Vagina (tissue), 2 donors: ENCODE measurements at regions not wholly inside any gene's neighbourhood (a gene's known extent, or its start where the extent isn't known, plus 50 kb on each side); places are given as distances from the start of the nearest gene placed in this dataset.

Experiments
- DNase-seq, 2 donors: peaks; one replicate each; pipeline ENCODE4 v3.0.0-alpha.2; 2017; ENCODE audit errors: extremely low spot score in 2 of 2
- H3K27ac ChIP-seq: fragments of 200-600 bp; sonication (generic); one replicate; pipeline ENCODE4 v1.5.1; 2019
- H3K27me3 ChIP-seq: fragments of 200-600 bp; sonication (generic); one replicate; pipeline ENCODE4 v1.5.1; 2019
- H3K36me3 ChIP-seq, 2 donors: fragments of 200-600 bp; sonication (generic); one replicate each; pipeline ENCODE4 v1.5.1; 2017 to 2019
- H3K4me1 ChIP-seq: fragments of 200-600 bp; sonication (generic); one replicate; pipeline ENCODE4 v1.5.1; 2019
- H3K4me3 ChIP-seq, 2 donors: fragments of 200-600 bp; sonication (generic); 1 replicate in 1 of 2; 2 replicates in 1 of 2; pipeline ENCODE4 v1.5.1; 2016 to 2019
- H3K9me3 ChIP-seq: fragments of 200-600 bp; sonication (generic); one replicate; pipeline ENCODE4 v1.5.1; 2019
- CTCF ChIP-seq, 3 experiments: fragments of 450-650 bp in 2 of 3; fragments of 200-600 bp in 1 of 3; sonication (generic) in 1 of 3; IDR thresholded peaks; one replicate each; pipeline ENCODE4 v1.5.1; 2017 to 2019; ENCODE audit warnings: antibody characterized with exemption in 3 of 3, mild to moderate bottlenecking in 2 of 3, moderate library complexity in 2 of 3
- POLR2A ChIP-seq, 2 donors: fragments of 450-650 bp; IDR thresholded peaks; one replicate each; pipeline ENCODE4 v1.6.1; 2017; ENCODE audit warnings: antibody characterized with exemption in 2 of 2, mild to moderate bottlenecking in 2 of 2, moderate library complexity in 2 of 2
- POLR2AphosphoS5 ChIP-seq, 2 donors: sonication (generic); formaldehyde crosslinking; IDR thresholded peaks; one replicate each; pipeline ENCODE4 v1.9.0; 2017; ENCODE audit warnings: antibody characterized with exemption in 2 of 2, mild to moderate bottlenecking in 2 of 2, low read depth in 1 of 2; ENCODE audit not compliant: insufficient read depth in 1 of 2
- intact Hi-C: fragments of 100-400 bp; cut with DNase I; formaldehyde crosslinking; loops from one replicate; pipeline ENCODE4 v1.15.1; 2023

DNA sequence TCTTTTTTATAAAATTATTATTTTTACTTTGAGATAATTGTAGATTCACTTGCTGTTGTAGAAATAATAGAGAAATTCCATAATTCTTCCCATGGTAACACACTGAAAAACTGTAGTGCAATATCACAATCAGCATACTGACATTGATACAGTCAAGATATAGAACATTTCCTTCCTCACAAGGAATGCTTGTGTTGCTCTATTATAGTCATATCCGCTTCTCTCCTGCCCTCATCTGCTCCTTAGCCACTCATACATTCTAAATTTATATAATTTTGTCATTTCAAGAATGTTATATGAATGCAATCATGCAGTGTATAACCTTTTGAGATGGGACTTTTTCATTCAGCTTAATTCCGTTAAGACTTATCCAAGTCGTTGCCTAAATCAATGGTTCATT is 320.2 kb downstream of the BARHL2 start:
- Histone ChIP-seq H3K36me3 (no peaks in the 10 kb centered on the region), H3K4me3 (no peak overlapping the region), H3K4me1 (no peaks in the 10 kb centered on the region), H3K27me3 (no peaks in the 10 kb centered on the region), H3K27ac (no peak overlapping the region), H3K9me3 (no peaks in the 10 kb centered on the region)
- TF ChIP-seq CTCF (IDR thresholded peaks at IDR 0.05) (no peak), POLR2AphosphoS5 (IDR thresholded peaks at IDR 0.05; ENCODE audit: insufficient read depth in 1 of 2, low read depth in 1 of 2) (no peak), POLR2A (IDR thresholded peaks at IDR 0.05) (no peak)
- DNase-seq = no peak
- intact Hi-C loops = no loop called here

- no peaks in the 10 kb centered on the region for H3K4me1 ChIP-seq
- no peak for TF ChIP-seq POLR2AphosphoS5 (IDR thresholded peaks at IDR 0.05; ENCODE audit: insufficient read depth in 1 of 2, low read depth in 1 of 2)
- TF ChIP-seq CTCF (IDR thresholded peaks at IDR 0.05) = no peak
- no peak for TF ChIP-seq POLR2A (IDR thresholded peaks at IDR 0.05)
Measured at GRCh38 chr1:90394247-90394646, 322.9 kb downstream of the BARHL2 start.

GRCh38 chr1:90393025-90393424 is 324.1 kb downstream of the BARHL2 start:
- intact Hi-C loops = no loop called here
- H3K4me3 ChIP-seq = no peak overlapping the region
- H3K4me1 ChIP-seq = no peaks in the 10 kb centered on the region
- no peaks in the 10 kb centered on the region for H3K9me3 ChIP-seq
- no peak overlapping the region for H3K27ac ChIP-seq
- no peaks in the 10 kb centered on the region for H3K27me3 ChIP-seq
- DNase-seq = no peak
- H3K36me3 ChIP-seq = no peaks in the 10 kb centered on the region
- TF ChIP-seq POLR2AphosphoS5 (IDR thresholded peaks at IDR 0.05; ENCODE audit: insufficient read depth in 1 of 2, low read depth in 1 of 2) (no peak), CTCF (IDR thresholded peaks at IDR 0.05) (no peak), POLR2A (IDR thresholded peaks at IDR 0.05) (no peak)

More at GRCh38 chr1:90394247-90394646, 322.9 kb downstream of the BARHL2 start:
- Histone ChIP-seq H3K36me3 (no peaks in the 10 kb centered on the region), H3K27me3 (no peaks in the 10 kb centered on the region), H3K9me3 (no peaks in the 10 kb centered on the region), H3K4me3 (no peak overlapping the region), H3K27ac (no peak overlapping the region)
- no peak for DNase-seq
- intact Hi-C loops = no loop called here

DNA sequence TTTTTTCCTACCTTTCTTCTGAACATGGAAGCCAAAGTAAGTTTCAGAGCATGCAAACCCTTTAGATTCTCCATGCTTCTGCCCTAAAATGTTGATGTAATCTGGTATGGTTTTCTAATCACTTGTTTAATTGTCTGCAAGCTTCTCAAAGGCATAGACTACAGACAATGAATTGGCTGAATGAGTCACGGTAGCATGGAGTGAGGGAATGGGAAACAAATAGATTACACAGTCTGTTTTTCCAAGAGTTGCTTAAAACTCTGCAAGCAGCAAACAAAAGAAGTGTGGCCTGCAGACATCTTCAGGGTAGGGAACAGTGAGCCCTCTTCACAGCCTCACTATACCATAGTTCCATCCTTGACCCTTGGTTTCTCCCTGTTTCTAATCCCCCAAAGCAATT is 326.0 kb downstream of the BARHL2 start:
- TF ChIP-seq POLR2AphosphoS5 (IDR thresholded peaks at IDR 0.05; ENCODE audit: insufficient read depth in 1 of 2, low read depth in 1 of 2) (no peak), CTCF (IDR thresholded peaks at IDR 0.05) (no peak), POLR2A (IDR thresholded peaks at IDR 0.05) (no peak)
- Histone ChIP-seq H3K4me3 (no peak overlapping the region), H3K27ac (no peak overlapping the region), H3K27me3 (no peaks in the 10 kb centered on the region), H3K4me1 (no peaks in the 10 kb centered on the region), H3K9me3 (no peaks in the 10 kb centered on the region), H3K36me3 (no peaks in the 10 kb centered on the region)
- intact Hi-C loops = no loop called here
- no peak for DNase-seq

DNA sequence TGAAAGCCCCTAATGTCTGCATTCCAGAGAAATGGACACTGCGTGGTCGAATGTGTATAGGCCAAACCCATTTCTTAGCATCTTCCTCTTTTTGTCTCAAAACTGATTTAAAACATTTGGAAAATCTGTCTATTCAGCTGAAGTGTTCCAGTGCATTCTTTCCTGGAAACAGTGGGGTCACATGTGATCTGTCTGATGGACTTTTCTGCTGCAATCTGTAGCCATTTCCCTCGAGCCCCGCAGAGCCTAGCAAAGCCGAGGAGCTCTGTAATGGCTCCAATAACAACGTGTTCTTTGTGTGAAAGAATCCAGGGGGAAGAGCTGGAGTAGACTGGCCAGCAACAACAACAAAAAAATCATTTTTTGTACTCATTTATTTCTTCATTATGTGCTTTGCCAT is 329.3 kb downstream of the BARHL2 start:
- no peak overlapping the region for H3K4me3 ChIP-seq
- intact Hi-C loops = no loop called here
- H3K9me3 ChIP-seq = no peaks in the 10 kb centered on the region
- H3K27ac ChIP-seq = no peak overlapping the region
- no peak for DNase-seq
- TF ChIP-seq CTCF (IDR thresholded peaks at IDR 0.05) (no peak), POLR2A (IDR thresholded peaks at IDR 0.05) (no peak), POLR2AphosphoS5 (IDR thresholded peaks at IDR 0.05; ENCODE audit: insufficient read depth in 1 of 2, low read depth in 1 of 2) (no peak)
- no peaks in the 10 kb centered on the region for H3K27me3 ChIP-seq
- H3K4me1 ChIP-seq = no peaks in the 10 kb centered on the region
- H3K36me3 ChIP-seq = no peaks in the 10 kb centered on the region
